Neural cell (in vitro differentiated cells): ENCODE measurements at regions not wholly inside any gene's neighbourhood (a gene's known extent, or its start where the extent isn't known, plus 50 kb on each side); places are given as distances from the start of the nearest gene placed in this dataset.

Experiments
- H2AFZ ChIP-seq: fragments of 200-600, 300-800 bp; sonication (generic), shearing (Covaris generic); 2 replicates; pipeline ENCODE4 v1.6.0; 2014; ENCODE audit warnings: low read depth, mild to moderate bottlenecking, antibody characterized with exemption, low read length, moderate library complexity
- H3F3A ChIP-seq: fragments of 200-600 bp; shearing (Covaris generic); 2 replicates; pipeline ENCODE4 v1.6.1; 2016; ENCODE audit warnings: mild to moderate bottlenecking, moderate library complexity, mixed read lengths, antibody characterized with exemption, low read length; ENCODE audit not compliant: insufficient read depth, poor library complexity, severe bottlenecking
- H3K27ac ChIP-seq: fragments of 200-600, 300-800 bp; sonication (generic), shearing (Covaris generic); 2 replicates; pipeline ENCODE4 v1.5.1; 2014; ENCODE audit warnings: mild to moderate bottlenecking, low read length, moderate library complexity
- H3K27me3 ChIP-seq: fragments of 300-800, 200-600 bp; sonication (generic), shearing (Covaris generic); 2 replicates; pipeline ENCODE4 v1.6.0; 2014; ENCODE audit warnings: mild to moderate bottlenecking, low read depth, low read length, moderate library complexity; ENCODE audit not compliant: insufficient read depth
- H3K36me3 ChIP-seq: fragments of 300-800, 200-600 bp; sonication (generic), shearing (Covaris generic); 2 replicates; pipeline ENCODE4 v1.5.1; 2014; ENCODE audit warnings: mild to moderate bottlenecking, antibody characterized with exemption, low read length, moderate library complexity; ENCODE audit not compliant: insufficient read depth
- H3K4me2 ChIP-seq: fragments of 300-800, 200-600 bp; sonication (generic), shearing (Covaris generic); 2 replicates; pipeline ENCODE4 v1.6.0; 2014; ENCODE audit warnings: mild to moderate bottlenecking, low read length
- H3K4me3 ChIP-seq: fragments of 300-800, 200-600 bp; sonication (generic), shearing (Covaris generic); 2 replicates; pipeline ENCODE4 v1.5.1; 2014; ENCODE audit warnings: mild to moderate bottlenecking, low read length, moderate library complexity
- H3K79me2 ChIP-seq: fragments of 200-600 bp; shearing (Covaris generic); replicated peaks from 2 replicates; pipeline ENCODE4 v1.6.0; 2014; ENCODE audit warnings: mild to moderate bottlenecking, low read length, moderate library complexity; ENCODE audit not compliant: insufficient read depth
- H3K9ac ChIP-seq: fragments of 300-800, 200-600 bp; sonication (generic), shearing (Covaris generic); 2 replicates; pipeline ENCODE4 v1.6.1; 2016; ENCODE audit warnings: mild to moderate bottlenecking, low read length, mixed read lengths
- H3K9me2 ChIP-seq: fragments of 200-600 bp; shearing (Covaris generic); 2 replicates; pipeline ENCODE4 v1.6.1; 2016; ENCODE audit warnings: mild to moderate bottlenecking, low read length, mixed read lengths; ENCODE audit not compliant: insufficient read depth
- H3K9me3 ChIP-seq: fragments of 200-600, 300-800 bp; sonication (generic), shearing (Covaris generic); 2 replicates; pipeline ENCODE4 v1.6.1; 2016; ENCODE audit warnings: mild to moderate bottlenecking, mixed run types, low read length, moderate library complexity, mixed read lengths
- H4K20me1 ChIP-seq: fragments of 200-600 bp; shearing (Covaris generic); 2 replicates; pipeline ENCODE4 v1.6.1; 2016; ENCODE audit warnings: mild to moderate bottlenecking, mixed run types; ENCODE audit not compliant: insufficient read depth
- EP300 ChIP-seq: fragments of 450-650 bp; conservative IDR thresholded peaks from 2 replicates; pipeline ENCODE4 v1.6.1; 2014; ENCODE audit warnings: antibody characterized with exemption, mild to moderate bottlenecking, moderate library complexity; ENCODE audit not compliant: poor library complexity, severe bottlenecking
- EZH2 ChIP-seq: fragments of 200-600, 300-800 bp; shearing (Covaris generic), sonication (generic); IDR thresholded peaks from 2 replicates; pipeline ENCODE4 v1.6.1; 2014; ENCODE audit warnings: antibody characterized with exemption, low read length, borderline replicate concordance, mild to moderate bottlenecking; ENCODE audit not compliant: insufficient read depth, poor library complexity, severe bottlenecking
- MXI1 ChIP-seq: fragments of 450-650 bp; conservative IDR thresholded peaks from 2 replicates; pipeline ENCODE4 v1.6.1; 2014; ENCODE audit warnings: antibody characterized with exemption, mild to moderate bottlenecking; ENCODE audit not compliant: poor library complexity, severe bottlenecking
- POLR2AphosphoS5 ChIP-seq: IDR thresholded peaks from 2 replicates; pipeline ENCODE4 v1.6.1; 2012
- RAD21 ChIP-seq: fragments of 450-650 bp; conservative IDR thresholded peaks from 2 replicates; pipeline ENCODE4 v1.6.1; 2014; ENCODE audit warnings: antibody characterized with exemption, mild to moderate bottlenecking, moderate library complexity
- SMC3 ChIP-seq: fragments of 450-650 bp; conservative IDR thresholded peaks from 2 replicates; pipeline ENCODE4 v1.6.1; 2014; ENCODE audit warnings: antibody characterized with exemption, mild to moderate bottlenecking, moderate library complexity; ENCODE audit not compliant: poor library complexity
- TAF1 ChIP-seq: IDR thresholded peaks from 2 replicates; pipeline ENCODE4 v1.6.1; 2012; ENCODE audit warnings: low read depth
- TF ChIP-seq, protein P1 (sequence below): IDR thresholded peaks from 2 replicates; pipeline ENCODE4 v1.6.1; 2012; ENCODE audit warnings: borderline replicate concordance
- TF ChIP-seq, protein P2 (sequence below): fragments of 450-650 bp; IDR thresholded peaks from 2 replicates; pipeline ENCODE4 v1.5.1; 2014; ENCODE audit warnings: antibody characterized with exemption, mild to moderate bottlenecking, moderate library complexity; ENCODE audit not compliant: poor library complexity, severe bottlenecking

DNA sequence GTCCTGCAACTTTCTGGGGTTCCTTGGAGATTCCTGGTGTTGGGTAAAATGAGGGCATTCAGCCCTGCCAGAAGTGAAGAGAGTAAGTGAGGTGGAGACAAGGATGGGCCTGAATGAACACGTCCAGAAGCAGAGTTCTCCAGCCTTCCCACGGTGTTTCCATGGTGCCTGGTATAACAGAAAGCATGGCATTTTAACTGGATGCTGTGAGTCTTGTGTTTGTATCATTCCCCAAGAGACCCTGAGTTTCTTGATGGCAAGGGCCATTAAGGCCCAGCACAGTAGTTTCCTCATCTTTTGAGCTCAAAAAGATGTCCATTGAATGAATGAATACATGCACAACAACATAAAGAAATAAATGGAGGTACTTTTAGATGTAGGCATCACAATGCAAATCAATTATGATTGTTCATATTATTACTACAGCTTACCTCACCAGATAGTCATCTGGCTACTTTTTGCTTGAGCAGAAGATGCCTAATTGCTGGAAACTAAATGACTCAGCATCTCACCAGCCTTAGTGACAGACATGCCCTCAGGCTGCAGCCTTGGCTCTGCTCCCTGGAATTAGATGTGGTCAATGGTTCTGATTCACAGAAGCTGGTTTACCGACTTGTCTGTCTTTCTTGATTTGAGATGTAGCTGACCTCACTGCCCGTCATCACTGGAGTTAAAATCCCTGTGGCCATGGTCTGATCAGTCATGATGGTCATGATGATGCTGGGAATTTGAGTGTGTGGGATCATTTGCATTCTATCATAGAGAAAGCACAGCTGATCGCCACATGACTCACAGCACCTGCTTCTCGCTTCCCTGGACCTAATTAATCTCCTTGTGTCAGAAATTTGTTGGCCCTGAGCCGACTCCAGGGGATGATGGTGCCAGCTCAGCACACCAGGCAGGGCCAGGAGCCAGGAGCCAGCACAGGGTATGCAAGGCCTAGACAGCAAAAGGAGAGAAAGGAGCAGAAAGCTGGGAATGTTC is 83.9 kb downstream of the CXCL12 start:
- H3F3A ChIP-seq = no peaks in the 10 kb centered on the region
- no peaks in the 10 kb centered on the region for H3K36me3 ChIP-seq
- no peak overlapping the region for H2AFZ ChIP-seq
- no peak overlapping the region for H3K27ac ChIP-seq
- no peak overlapping the region for H3K4me2 ChIP-seq
- H3K9ac ChIP-seq = no peak overlapping the region
- no peaks in the 10 kb centered on the region for H3K27me3 ChIP-seq
- TF ChIP-seq POLR2AphosphoS5 (no peak), MXI1 (no peak), TAF1 (no peak), RAD21 (no peak), EP300 (no peak), SMC3 (no peak), EZH2 (no peak)
- TF ChIP-seq, protein P1, sequence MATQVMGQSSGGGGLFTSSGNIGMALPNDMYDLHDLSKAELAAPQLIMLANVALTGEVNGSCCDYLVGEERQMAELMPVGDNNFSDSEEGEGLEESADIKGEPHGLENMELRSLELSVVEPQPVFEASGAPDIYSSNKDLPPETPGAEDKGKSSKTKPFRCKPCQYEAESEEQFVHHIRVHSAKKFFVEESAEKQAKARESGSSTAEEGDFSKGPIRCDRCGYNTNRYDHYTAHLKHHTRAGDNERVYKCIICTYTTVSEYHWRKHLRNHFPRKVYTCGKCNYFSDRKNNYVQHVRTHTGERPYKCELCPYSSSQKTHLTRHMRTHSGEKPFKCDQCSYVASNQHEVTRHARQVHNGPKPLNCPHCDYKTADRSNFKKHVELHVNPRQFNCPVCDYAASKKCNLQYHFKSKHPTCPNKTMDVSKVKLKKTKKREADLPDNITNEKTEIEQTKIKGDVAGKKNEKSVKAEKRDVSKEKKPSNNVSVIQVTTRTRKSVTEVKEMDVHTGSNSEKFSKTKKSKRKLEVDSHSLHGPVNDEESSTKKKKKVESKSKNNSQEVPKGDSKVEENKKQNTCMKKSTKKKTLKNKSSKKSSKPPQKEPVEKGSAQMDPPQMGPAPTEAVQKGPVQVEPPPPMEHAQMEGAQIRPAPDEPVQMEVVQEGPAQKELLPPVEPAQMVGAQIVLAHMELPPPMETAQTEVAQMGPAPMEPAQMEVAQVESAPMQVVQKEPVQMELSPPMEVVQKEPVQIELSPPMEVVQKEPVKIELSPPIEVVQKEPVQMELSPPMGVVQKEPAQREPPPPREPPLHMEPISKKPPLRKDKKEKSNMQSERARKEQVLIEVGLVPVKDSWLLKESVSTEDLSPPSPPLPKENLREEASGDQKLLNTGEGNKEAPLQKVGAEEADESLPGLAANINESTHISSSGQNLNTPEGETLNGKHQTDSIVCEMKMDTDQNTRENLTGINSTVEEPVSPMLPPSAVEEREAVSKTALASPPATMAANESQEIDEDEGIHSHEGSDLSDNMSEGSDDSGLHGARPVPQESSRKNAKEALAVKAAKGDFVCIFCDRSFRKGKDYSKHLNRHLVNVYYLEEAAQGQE = no peak
- TF ChIP-seq, protein P2, sequence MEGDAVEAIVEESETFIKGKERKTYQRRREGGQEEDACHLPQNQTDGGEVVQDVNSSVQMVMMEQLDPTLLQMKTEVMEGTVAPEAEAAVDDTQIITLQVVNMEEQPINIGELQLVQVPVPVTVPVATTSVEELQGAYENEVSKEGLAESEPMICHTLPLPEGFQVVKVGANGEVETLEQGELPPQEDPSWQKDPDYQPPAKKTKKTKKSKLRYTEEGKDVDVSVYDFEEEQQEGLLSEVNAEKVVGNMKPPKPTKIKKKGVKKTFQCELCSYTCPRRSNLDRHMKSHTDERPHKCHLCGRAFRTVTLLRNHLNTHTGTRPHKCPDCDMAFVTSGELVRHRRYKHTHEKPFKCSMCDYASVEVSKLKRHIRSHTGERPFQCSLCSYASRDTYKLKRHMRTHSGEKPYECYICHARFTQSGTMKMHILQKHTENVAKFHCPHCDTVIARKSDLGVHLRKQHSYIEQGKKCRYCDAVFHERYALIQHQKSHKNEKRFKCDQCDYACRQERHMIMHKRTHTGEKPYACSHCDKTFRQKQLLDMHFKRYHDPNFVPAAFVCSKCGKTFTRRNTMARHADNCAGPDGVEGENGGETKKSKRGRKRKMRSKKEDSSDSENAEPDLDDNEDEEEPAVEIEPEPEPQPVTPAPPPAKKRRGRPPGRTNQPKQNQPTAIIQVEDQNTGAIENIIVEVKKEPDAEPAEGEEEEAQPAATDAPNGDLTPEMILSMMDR = no peak
- H3K4me3 ChIP-seq = no peak overlapping the region
- no peaks in the 10 kb centered on the region for H3K79me2 ChIP-seq
- no peaks in the 10 kb centered on the region for H3K9me2 ChIP-seq
- no peaks in the 10 kb centered on the region for H4K20me1 ChIP-seq
- no peaks in the 10 kb centered on the region for H3K9me3 ChIP-seq

DNA sequence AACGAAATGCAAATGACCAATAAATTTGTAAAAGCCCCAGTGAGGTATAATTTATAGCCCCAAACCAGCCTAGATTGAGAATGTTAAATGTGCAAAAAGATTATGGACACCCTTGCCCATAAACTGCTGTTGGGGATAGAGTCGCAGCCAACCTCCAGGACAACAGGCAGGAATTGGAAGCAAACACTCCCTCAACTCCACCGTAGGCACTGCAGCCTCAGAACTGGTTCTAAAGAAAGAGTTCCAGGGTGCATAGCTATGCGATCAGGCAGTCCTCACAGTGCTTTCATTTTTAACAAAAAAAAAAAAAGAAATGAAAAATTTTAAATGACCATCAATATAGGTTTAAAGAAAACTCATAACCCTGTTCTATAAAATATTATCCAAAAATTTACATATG is 86.2 kb downstream of the CXCL12 start:
- Histone ChIP-seq H3K27me3 (no peaks in the 10 kb centered on the region), H3K27ac (no peak overlapping the region), H3K36me3 (no peaks in the 10 kb centered on the region), H3K9ac (no peak overlapping the region), H3K4me2 (no peak overlapping the region), H3K9me2 (no peaks in the 10 kb centered on the region), H3K9me3 (no peaks in the 10 kb centered on the region), H4K20me1 (no peaks in the 10 kb centered on the region), H3F3A (no peaks in the 10 kb centered on the region), H2AFZ (no peak overlapping the region), H3K79me2 (no peaks in the 10 kb centered on the region), H3K4me3 (no peak overlapping the region)
- TF ChIP-seq RAD21 (no peak), SMC3 (no peak), EP300 (no peak), MXI1 (no peak), POLR2AphosphoS5 (no peak), TAF1 (no peak), EZH2 (no peak)
- TF ChIP-seq, protein P1 = no peak
- TF ChIP-seq, protein P2 = no peak
